K562 (cell line): ENCODE measurements at regions not wholly inside any gene's neighbourhood (a gene's known extent, or its start where the extent isn't known, plus 50 kb on each side); places are given as distances from the start of the nearest gene placed in this dataset.

Source experiments
- ARHGAP35 ChIP-seq: fragments of 450-650 bp; IDR thresholded peaks from 2 replicates; pipeline ENCODE4 v1.6.1; 2018; ENCODE audit not compliant: partially characterized antibody
- ASH1L ChIP-seq: fragments of 450-650 bp; IDR thresholded peaks from 2 replicates; pipeline ENCODE4 v1.6.1; 2018; ENCODE audit warnings: borderline replicate concordance, mild to moderate bottlenecking, low read depth; ENCODE audit not compliant: partially characterized antibody
- BRD9 ChIP-seq: fragments of 450-650 bp; IDR thresholded peaks from 2 replicates; pipeline ENCODE4 v1.6.1; 2018; ENCODE audit warnings: low read depth; ENCODE audit not compliant: partially characterized antibody
- ELF4 ChIP-seq: fragments of 450-650 bp; formaldehyde crosslinking; IDR thresholded peaks from 2 replicates; pipeline ENCODE4 v1.4.0; 2022; ENCODE audit warnings: missing genetic modification characterization
- HNRNPL ChIP-seq: fragments of 200-400 bp; formaldehyde crosslinking; IDR thresholded peaks from 2 replicates; pipeline ENCODE4 v1.6.1; 2017; ENCODE audit warnings: low read depth, mild to moderate bottlenecking, low read length
- IRF9 ChIP-seq: fragments of 450-650 bp; IDR thresholded peaks from 2 replicates; pipeline ENCODE4 v1.6.1; 2016; ENCODE audit warnings: missing biosample characterization, missing genetic modification characterization
- MAFK ChIP-seq: IDR thresholded peaks from 2 replicates; pipeline ENCODE4 v1.6.1; 2011; ENCODE audit warnings: low read length, improper control_type of control experiment
- MITF ChIP-seq: IDR thresholded peaks from 2 replicates; pipeline ENCODE4 v1.6.1; 2014; ENCODE audit warnings: antibody characterized with exemption
- MTF1 ChIP-seq: fragments of 250-450 bp; sonication (Bioruptor Pico); IDR thresholded peaks from 2 replicates; pipeline ENCODE4 v1.9.0; 2021; ENCODE audit warnings: moderate library complexity, mild to moderate bottlenecking, inconsistent platforms, borderline replicate concordance
- OTX1 ChIP-seq: fragments of 450-650 bp; formaldehyde crosslinking; IDR thresholded peaks from 2 replicates; pipeline ENCODE4 v1.4.0; 2022; ENCODE audit warnings: mild to moderate bottlenecking
- PRMT5 ChIP-seq: sonication (generic); formaldehyde crosslinking; IDR thresholded peaks from 2 replicates; pipeline ENCODE4 v1.5.0; 2020; ENCODE audit warnings: missing genetic modification reagents
- PYGO2 ChIP-seq: fragments of 450-650 bp; IDR thresholded peaks from 2 replicates; pipeline ENCODE4 v1.6.1; 2016; ENCODE audit warnings: mild to moderate bottlenecking, missing genetic modification characterization, moderate library complexity, missing compliant biosample characterization
- SLC30A9 ChIP-seq: fragments of 250-450 bp; sonication (Bioruptor Pico); IDR thresholded peaks from 2 replicates; pipeline ENCODE4 v1.8.0; 2022; ENCODE audit warnings: mild to moderate bottlenecking, moderate library complexity
- SMAD2 ChIP-seq: fragments of 150-350 bp; IDR thresholded peaks from 2 replicates; pipeline ENCODE4 v1.6.1; 2014; ENCODE audit warnings: low read depth, mild to moderate bottlenecking, low read length
- STAT5A ChIP-seq: IDR thresholded peaks from 2 replicates; pipeline ENCODE4 v1.6.1; 2012; ENCODE audit warnings: low read length, inconsistent platforms, borderline replicate concordance
- STAT6 ChIP-seq: sonication (generic); formaldehyde crosslinking; IDR thresholded peaks from 2 replicates; pipeline ENCODE4 v1.8.1; 2023; ENCODE audit warnings: mild to moderate bottlenecking, missing genetic modification reagents
- TCF15 ChIP-seq: fragments of 250-450 bp; sonication (Bioruptor Pico); IDR thresholded peaks from 2 replicates; pipeline ENCODE4 v1.8.0; 2022; ENCODE audit warnings: moderate library complexity, mild to moderate bottlenecking, inconsistent platforms
- TEAD1 ChIP-seq, 2 experiments: fragments of 450-650 bp in 1 of 2; sonication (generic) in 1 of 2; formaldehyde crosslinking; IDR thresholded peaks; 2 replicates each; pipeline versions ENCODE4 v1.4.0 to v1.8.0; 2020 to 2022; ENCODE audit warnings: mild to moderate bottlenecking in 2 of 2, missing genetic modification reagents in 1 of 2
- ZBTB5 ChIP-seq: fragments of 450-650 bp; IDR thresholded peaks from 2 replicates; pipeline ENCODE4 v1.6.1; 2017; ENCODE audit warnings: antibody characterized with exemption
- ZEB2 ChIP-seq: fragments of 450-650 bp; IDR thresholded peaks from 2 replicates; pipeline ENCODE4 v1.6.1; 2016
- ZNF174 ChIP-seq: fragments of 250-450 bp; sonication (Bioruptor Pico); IDR thresholded peaks from 2 replicates; pipeline ENCODE4 v1.4.0; 2020; ENCODE audit warnings: mild to moderate bottlenecking
- ZNF24 ChIP-seq: fragments of 450-650 bp; IDR thresholded peaks from 2 replicates; pipeline ENCODE4 v1.6.1; 2016
- ZNF780A ChIP-seq: fragments of 250-450 bp; sonication (Bioruptor Pico); IDR thresholded peaks from 2 replicates; pipeline ENCODE4 v1.5.0; 2021; ENCODE audit warnings: mild to moderate bottlenecking

- no peak for TF ChIP-seq STAT6 (CRISPR knock-in tag)
- no peak for TF ChIP-seq SLC30A9 (CRISPR knock-in tag)
- TF ChIP-seq HNRNPL = no peak
- no peak for TF ChIP-seq OTX1
- no peak for TF ChIP-seq MTF1
- no peak for TF ChIP-seq PRMT5 (CRISPR knock-in tag)
- TF ChIP-seq ASH1L = no peak
- TF ChIP-seq BRD9 = no peak
- TF ChIP-seq ZEB2 = peak; percentile 79
- TF ChIP-seq ARHGAP35 = no peak
- TF ChIP-seq STAT5A = peak; percentile 84
- no peak for TF ChIP-seq ZNF174 (CRISPR knock-in tag)
- TF ChIP-seq ZNF780A (CRISPR knock-in tag) = no peak
- no peak for TF ChIP-seq TEAD1 (CRISPR knock-in tag; IDR thresholded peaks at IDR 0.05)
- TF ChIP-seq MITF = no peak
- TF ChIP-seq SMAD2 = no peak
- 0 out of 2 replicates have a peak, but pooled peaks have one; percentile 24 for TF ChIP-seq ZNF24
- TF ChIP-seq TCF15 (CRISPR knock-in tag) = no peak
- TF ChIP-seq PYGO2 (tag) = no peak
- no peak for TF ChIP-seq IRF9 (tag)
- TF ChIP-seq MAFK = no peak
- no peak for TF ChIP-seq ZBTB5
- no peak for TF ChIP-seq ELF4 (CRISPR knock-in tag)
Measured at GRCh38 chr2:21228041-21228895, 104.5 kb downstream of the TDRD15 start (continued).
